Psoas muscle (tissue), 7 donors: ENCODE measurements at regions not wholly inside any gene's neighbourhood (a gene's known extent, or its start where the extent isn't known, plus 50 kb on each side); places are given as distances from the start of the nearest gene placed in this dataset.
A peak's percentile ranks its signal among the peaks of the same experiment; 100 is the strongest.

Experiments used
- ATAC-seq, 4 donors: fragments of 200-7000 bp; cut with Tn5 transposase; one replicate each; pipeline ENCODE4 v1.9.1; 2020; ENCODE audit warnings: moderate library complexity in 3 of 4, mild to moderate bottlenecking in 2 of 4
- DNase-seq, 2 donors: peaks; one replicate each; pipeline ENCODE4 v3.0.0-alpha.2; 2020
- H3K27ac ChIP-seq: fragments of 200-600 bp; one replicate; pipeline ENCODE4 v1.8.0; 2022
- H3K27me3 ChIP-seq, 3 donors: fragments of 200-600 bp in 1 of 3; one replicate each; pipeline versions ENCODE4 v1.6.1 to v1.8.0; 2013 to 2022; ENCODE audit warnings: low read length in 2 of 3, mild to moderate bottlenecking in 2 of 3, moderate library complexity in 1 of 3; ENCODE audit not compliant: insufficient read depth in 3 of 3
- H3K36me3 ChIP-seq, 2 donors: fragments of 200-600 bp in 1 of 2; one replicate each; pipeline versions ENCODE4 v1.6.1 to v1.8.0; 2013 to 2022; ENCODE audit warnings: low read depth in 1 of 2, mild to moderate bottlenecking in 1 of 2, moderate library complexity in 1 of 2; ENCODE audit not compliant: insufficient read depth in 1 of 2
- H3K4me1 ChIP-seq: fragments of 200-600 bp; one replicate; pipeline ENCODE4 v1.8.0; 2022
- H3K4me3 ChIP-seq: fragments of 200-600 bp; one replicate; pipeline ENCODE4 v1.8.0; 2022; ENCODE audit warnings: mild to moderate bottlenecking
- H3K9me3 ChIP-seq: fragments of 200-600 bp; one replicate; pipeline ENCODE4 v1.8.0; 2022
- CTCF ChIP-seq: fragments of 200-600 bp; IDR thresholded peaks from one replicate; pipeline ENCODE4 v1.8.0; 2022; ENCODE audit warnings: antibody characterized with exemption
- WGBS, 3 donors: extraction: QIAGEN DNeasy Blood & Tissue Kit; methylation state at CpG; one replicate each; pipeline versions ENCODE4 v1.1.6 to v1.1.7; 2013; 5-methylcytosine and 5-hydroxymethylcytosine counted together
- intact Hi-C, 2 donors: fragments of 100-400 bp; cut with DNase I; formaldehyde crosslinking; loops; one replicate each; pipeline versions ENCODE4 v1.11.0 to v1.14.2; 2022
- donor health status: healthy with polysubstance abuse.
- donor health status: DM: no; HTN: no; CAD: no; lungs with moderate emphysema.
- donor health status: Bipolar disorder and iron deficiency.
- donor health status: healthy.
- donor health status: DM: yes; HTN: yes; CAD: no.
- donor health status: DM: no; HTN: no; CAD: no.
- donor health status: DM: yes; HTN: yes; CAD: no.

DNA sequence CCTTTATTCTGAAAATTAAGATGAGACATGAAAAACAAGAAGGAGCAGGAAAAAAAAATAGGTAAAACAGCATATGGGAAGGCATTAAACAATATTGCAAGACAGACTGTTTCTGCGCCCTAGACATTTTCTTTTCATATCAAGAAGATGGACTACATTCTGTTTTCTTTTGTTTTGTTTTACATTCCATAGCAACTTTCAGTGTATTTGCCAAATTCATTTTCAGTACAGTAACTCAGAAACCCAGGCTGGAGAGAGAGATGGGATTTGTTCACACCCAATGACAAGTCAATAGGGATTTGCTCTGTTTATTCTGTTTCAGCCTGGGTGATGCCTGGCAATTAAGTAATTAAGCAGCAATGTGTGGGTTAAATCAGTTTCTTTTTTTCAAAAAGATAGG lies 892.8 kb upstream of the DIAPH2 start:
- ATAC-seq (no peak), DNase-seq (no peak)
- Histone ChIP-seq H3K9me3 (no peaks in the 10 kb centered on the region), H3K36me3 (no peaks in the 10 kb centered on the region), H3K4me3 (no peak overlapping the region), H3K27ac (no peak overlapping the region), H3K4me1 (no peaks in the 10 kb centered on the region), H3K27me3 (no peaks in the 10 kb centered on the region)
- no peak for TF ChIP-seq CTCF
- intact Hi-C loops: no loop called here
- 74 to 85% (median 75%) methylated on average over 1 of the region's 1 CpG for WGBS, 3 donors

GRCh38 chrX:95797344-95797743 lies 887.3 kb upstream of the DIAPH2 start:
- ATAC-seq: no peak
- no peak for TF ChIP-seq CTCF
- H3K4me3 ChIP-seq: no peak overlapping the region
- WGBS, 3 donors: 65 to 75% (median 69%) methylated on average over 1 of the region's 1 CpG
- peaks cover 0 to 14% (median 0%) of the 10 kb centered on the region in 3 donors for H3K27me3 ChIP-seq
- intact Hi-C loops: no loop called here
- H3K27ac ChIP-seq: no peak overlapping the region
- no peaks in the 10 kb centered on the region for H3K9me3 ChIP-seq
- DNase-seq: no peak
- no peaks in the 10 kb centered on the region for H3K36me3 ChIP-seq
- no peaks in the 10 kb centered on the region for H3K4me1 ChIP-seq

- TF ChIP-seq CTCF: peak; percentile 15
- peaks cover 7% of the 10 kb centered on the region for H3K9me3 ChIP-seq
- 86 to 95% (median 91%) methylated on average over 1 of the region's 1 CpG for WGBS, 3 donors
- DNase-seq: no peak
- intact Hi-C loops: no loop called here
- no peak overlapping the region for H3K27ac ChIP-seq
- no peaks in the 10 kb centered on the region for H3K4me1 ChIP-seq
- H3K27me3 ChIP-seq: no peaks in the 10 kb centered on the region
- no peak overlapping the region for H3K4me3 ChIP-seq
- no peak for ATAC-seq
- no peaks in the 10 kb centered on the region for H3K36me3 ChIP-seq
These were observed 860.8 kb upstream of the DIAPH2 start for GRCh38 chrX:95823796-95824195.

DNA sequence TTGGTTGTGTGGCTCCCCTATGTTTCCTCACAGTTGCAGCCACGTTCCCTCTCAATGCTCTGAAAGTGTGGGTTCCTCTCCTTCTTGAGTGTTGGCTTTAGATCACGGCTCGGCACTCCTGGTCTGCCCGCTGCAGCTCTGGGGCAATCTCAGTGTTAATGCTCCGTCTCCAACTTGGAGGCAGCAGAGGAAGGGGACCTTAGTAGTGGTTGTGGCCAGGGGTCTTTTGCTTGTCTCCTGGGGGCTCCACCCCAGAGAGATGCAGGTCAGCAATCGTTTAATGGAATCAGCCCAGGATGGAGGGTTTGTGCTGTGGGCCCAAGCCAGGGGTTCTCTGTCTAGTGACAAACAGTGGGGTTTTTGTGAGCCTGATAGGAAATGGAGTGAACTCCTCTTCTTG lies 849.4 kb upstream of the DIAPH2 start:
- no peak for DNase-seq
- intact Hi-C loops: no loop called here
- WGBS, 3 donors: 78 to 93% (median 90%) methylated on average over 5 to 6 of the region's 6 CpGs
- H3K9me3 ChIP-seq: no peaks in the 10 kb centered on the region
- H3K27me3 ChIP-seq: no peaks in the 10 kb centered on the region
- no peak overlapping the region for H3K4me3 ChIP-seq
- TF ChIP-seq CTCF: no peak
- no peak for ATAC-seq
- H3K27ac ChIP-seq: no peak overlapping the region
- H3K36me3 ChIP-seq: no peaks in the 10 kb centered on the region
- no peaks in the 10 kb centered on the region for H3K4me1 ChIP-seq

GRCh38 chrX:95836517-95836916 lies 848.1 kb upstream of the DIAPH2 start:
- H3K36me3 ChIP-seq: no peaks in the 10 kb centered on the region
- WGBS, 3 donors: 85 to 88% (median 87%) methylated on average over 1 of the region's 1 CpG
- H3K27me3 ChIP-seq: no peaks in the 10 kb centered on the region
- ATAC-seq: no peak
- H3K9me3 ChIP-seq: no peaks in the 10 kb centered on the region
- DNase-seq: no peak
- TF ChIP-seq CTCF: no peak
- H3K4me3 ChIP-seq: no peak overlapping the region
- intact Hi-C loops: no loop called here
- no peaks in the 10 kb centered on the region for H3K4me1 ChIP-seq
- H3K27ac ChIP-seq: no peak overlapping the region
